Glomerular endothelial cell (primary cell): ENCODE measurements at regions not wholly inside any gene's neighbourhood (a gene's known extent, or its start where the extent isn't known, plus 50 kb on each side); places are given as distances from the start of the nearest gene placed in this dataset.

Experiments
- DNase-seq: peaks from one replicate; pipeline ENCODE4 v3.0.0-alpha.2; 2011; ENCODE audit warnings: low read depth, low spot score; ENCODE audit errors: extremely low read depth

- no peak for DNase-seq
Observed at GRCh38 chr3:59698091-59698490, 648.3 kb upstream of the CFAP20DC start.

DNA sequence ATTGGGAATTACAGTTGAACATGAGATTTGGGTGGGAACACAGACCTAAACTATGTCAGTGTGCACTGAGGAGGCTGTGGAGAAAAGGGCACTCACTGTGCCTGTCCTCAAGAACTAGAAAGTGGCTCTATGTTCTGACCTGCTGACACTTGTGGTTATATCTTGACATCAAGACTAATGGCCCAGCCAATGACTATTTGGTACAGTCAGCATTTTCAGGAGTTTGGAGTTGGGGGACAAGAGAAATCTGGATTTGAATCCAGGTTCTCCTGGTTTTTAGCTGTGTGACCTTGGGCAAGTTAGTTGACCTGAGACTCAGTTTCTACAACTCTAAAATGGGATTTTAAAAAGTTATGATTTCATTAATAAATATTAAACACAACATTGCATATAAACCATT is 647.0 kb upstream of the CFAP20DC start:
- DNase-seq, result no peak

- no peak for DNase-seq
Observed at GRCh38 chr3:59695860-59696259, 646.0 kb upstream of the CFAP20DC start.

- no peak for DNase-seq
Observed at GRCh38 chr3:59692117-59692516, 642.3 kb upstream of the CFAP20DC start.

GRCh38 chr3:59690886-59691285 is 641.1 kb upstream of the CFAP20DC start:
- DNase-seq, result no peak

- no peak for DNase-seq
Observed at GRCh38 chr3:59688636-59689035, 638.8 kb upstream of the CFAP20DC start.

GRCh38 chr3:59685432-59685831 is 635.6 kb upstream of the CFAP20DC start:
- no peak for DNase-seq

DNA sequence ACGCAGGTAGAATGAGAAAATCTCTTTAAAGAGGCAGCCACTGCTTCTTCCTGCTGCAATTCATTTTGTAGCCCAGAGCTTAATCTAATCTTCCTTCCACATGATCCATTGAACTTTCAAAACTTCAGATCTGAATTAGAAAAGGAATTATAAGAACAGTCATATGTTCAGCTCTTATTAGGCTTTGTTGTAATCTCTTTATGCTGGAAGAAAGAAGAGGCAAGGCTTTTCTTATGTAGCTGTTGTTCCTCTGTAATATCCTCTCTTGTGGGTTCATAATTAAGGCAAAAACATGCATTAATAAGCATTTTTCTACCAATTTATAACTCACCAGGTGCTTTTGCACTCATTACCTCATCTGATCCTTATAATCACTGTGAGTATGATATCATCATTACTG is 634.9 kb upstream of the CFAP20DC start:
- DNase-seq, result no peak

- no peak for DNase-seq
Observed at GRCh38 chr3:59680919-59681318, 631.1 kb upstream of the CFAP20DC start.

GRCh38 chr3:59677747-59678702 is 628.2 kb upstream of the CFAP20DC start:
- DNase-seq, result no peak

DNA sequence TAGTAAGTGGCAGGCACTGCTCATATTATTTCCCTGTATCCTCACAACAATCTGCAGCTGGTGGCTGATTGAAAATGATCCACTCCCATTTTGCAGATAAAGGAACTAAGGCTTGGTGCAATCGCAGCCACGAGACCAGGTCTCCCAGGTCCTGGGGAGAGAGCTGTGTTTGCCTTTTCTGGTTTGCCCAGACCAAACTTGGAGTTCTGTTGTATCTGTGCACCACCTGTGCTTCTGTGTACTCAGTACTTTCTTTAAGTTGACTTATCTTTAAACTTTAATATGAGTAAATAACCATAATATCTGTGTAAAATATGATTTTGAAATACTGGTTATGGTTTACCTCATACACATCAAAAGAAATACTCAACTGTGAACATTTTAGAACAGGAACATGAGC is 625.7 kb upstream of the CFAP20DC start:
- no peak for DNase-seq

- no peak for DNase-seq
Observed at GRCh38 chr3:59663076-59663850, 613.4 kb upstream of the CFAP20DC start.

DNA sequence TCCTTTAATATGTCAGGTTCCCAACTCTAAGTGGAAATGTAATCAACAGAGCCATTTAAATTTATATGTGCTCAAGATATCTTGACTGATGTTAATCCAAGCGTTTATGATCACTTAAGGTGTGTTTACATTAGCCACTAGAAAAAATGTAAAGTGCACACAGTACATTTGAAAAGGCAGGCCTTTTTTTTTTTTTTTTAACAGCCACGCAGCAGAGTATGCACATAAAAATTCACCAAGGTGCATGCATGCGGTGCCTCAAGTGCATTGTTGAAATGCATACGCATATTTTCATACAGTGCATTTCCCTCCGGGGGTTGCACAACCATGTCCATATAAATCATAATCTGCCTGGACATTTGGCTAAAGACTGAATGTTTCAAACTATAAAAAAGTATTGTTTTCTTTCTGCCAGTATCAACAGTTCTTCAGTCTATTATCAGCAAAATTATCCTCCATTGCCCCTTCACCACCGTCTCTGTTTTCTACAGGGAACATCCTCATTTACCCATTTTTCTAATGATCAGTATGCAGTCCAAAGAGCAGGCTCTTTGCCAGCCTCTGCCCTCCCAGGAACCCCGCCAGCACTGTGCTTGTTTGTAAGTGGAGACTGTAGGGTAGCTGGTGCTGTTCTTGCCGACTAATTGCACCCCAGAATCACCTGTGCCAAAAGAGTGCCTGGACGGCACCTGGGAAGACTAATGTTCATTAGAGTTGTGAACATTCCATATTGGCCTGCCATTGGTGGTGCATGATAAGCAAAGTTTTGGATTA is 611.2 kb upstream of the CFAP20DC start:
- DNase-seq, result no peak

DNA sequence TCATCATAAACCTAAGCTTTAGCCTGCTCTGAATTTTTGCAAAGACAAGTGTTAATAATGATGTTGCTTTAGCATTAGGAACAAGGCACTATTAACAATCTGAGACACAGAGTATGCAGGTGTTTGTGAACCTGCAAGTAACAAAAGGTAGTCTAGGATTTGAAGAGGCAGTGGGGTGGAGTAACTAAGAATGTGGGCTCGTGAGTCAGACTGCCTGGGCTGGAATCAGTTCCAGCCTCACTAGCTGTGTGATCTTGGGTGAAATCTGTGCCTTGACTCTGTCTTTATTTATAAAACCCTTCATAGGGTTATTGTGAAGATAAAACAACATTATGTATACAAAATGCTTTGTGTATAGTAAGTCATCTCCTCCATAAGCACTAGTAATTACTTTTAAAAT is 610.6 kb upstream of the CFAP20DC start:
- DNase-seq, result no peak

- DNase-seq, result no peak
Observed at GRCh38 chr3:59659755-59660154, 609.9 kb upstream of the CFAP20DC start.

DNA sequence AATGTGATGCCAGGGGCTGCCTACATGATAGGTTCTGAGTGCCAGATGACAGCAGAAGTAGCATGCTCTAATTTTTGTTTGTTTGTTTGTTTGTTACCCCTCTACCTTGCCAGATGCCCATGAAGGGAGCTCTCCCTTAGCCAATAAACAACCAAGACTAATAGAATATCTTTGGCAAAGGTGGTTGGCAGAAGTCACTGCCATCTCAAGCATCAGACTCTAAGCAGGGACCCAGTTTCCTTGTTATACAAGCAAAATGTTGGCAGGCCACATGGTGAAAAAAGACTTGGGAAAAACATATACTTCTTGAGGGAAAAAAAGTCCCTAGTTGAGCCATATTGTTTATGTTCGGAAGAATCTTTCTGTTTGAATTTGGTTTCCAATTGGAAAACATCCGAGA is 609.0 kb upstream of the CFAP20DC start:
- DNase-seq, result no peak

DNA sequence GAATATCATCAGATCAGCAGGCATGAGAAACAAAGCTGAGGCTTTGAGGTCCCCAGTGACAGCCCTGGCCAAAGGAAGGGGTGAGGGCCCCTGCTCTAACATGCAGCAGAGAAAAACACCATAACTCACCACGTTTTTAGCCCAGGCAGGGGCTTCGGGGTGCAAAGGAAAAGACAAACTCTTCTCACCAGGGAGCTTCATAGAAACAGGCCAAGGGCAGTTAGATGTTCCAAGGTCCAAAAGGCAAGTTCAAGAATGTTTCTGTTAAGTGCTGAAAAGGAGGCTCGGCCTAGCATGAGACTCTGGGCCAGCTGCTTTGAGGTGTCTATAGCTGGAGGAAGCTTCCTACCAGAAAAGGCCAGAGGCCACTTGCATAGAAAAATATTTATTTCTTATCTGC is 608.4 kb upstream of the CFAP20DC start:
- DNase-seq, result no peak

GRCh38 chr3:59655418-59656015 is 605.7 kb upstream of the CFAP20DC start:
- DNase-seq, result no peak

DNA sequence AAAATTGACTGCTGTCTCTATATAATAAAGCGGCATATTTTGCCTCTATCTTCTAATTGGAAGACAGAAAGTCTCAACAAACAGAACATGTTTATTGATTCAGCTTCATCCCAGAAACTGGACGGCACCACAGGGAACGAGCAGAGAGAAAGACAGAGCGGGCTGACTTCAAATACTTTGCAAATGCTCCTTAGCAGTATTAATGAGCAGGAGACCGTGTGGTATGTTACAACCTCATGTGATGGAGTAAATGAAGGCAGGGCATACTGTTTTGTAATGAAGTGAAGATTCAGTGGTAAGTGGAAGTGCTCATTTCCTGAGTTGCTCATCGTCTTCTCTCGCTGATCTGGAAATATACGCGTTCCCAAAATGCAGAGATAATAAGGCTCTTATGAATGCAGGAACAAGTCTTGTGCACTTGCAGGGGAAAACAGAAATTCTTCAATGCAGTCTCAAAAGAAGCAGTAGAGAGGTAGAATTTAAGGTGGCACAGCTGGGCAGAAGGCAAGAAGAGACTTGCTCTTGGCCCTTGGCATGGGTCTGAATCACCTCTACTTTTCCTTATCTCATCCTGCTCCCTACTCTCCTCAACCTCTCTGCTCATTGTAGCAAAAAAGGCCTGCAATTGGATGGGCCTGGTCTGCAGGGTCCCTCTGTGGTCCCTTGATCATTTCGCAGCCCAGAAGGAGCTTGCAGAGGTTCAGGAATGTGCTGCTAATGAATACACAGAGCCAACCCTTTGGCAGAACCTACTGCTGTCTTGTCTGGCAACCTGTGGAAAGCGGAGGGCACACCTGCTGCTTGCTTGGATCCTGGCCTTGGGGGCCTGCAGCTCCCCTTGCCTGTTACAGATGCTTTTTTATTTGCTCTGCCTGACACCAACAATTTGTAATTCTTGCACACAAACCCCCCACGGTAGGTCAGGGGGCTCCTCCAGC is 604.9 kb upstream of the CFAP20DC start:
- no peak for DNase-seq

- DNase-seq, result no peak
Observed at GRCh38 chr3:59654123-59654479, 604.3 kb upstream of the CFAP20DC start.
